Esophagus (tissue), 2 donors: ENCODE measurements at regions not wholly inside any gene's neighbourhood (a gene's known extent, or its start where the extent isn't known, plus 50 kb on each side); places are given as distances from the start of the nearest gene placed in this dataset.

Experiments used
- H3K27ac ChIP-seq, 2 donors: one replicate each; pipeline ENCODE4 v1.5.1; 2013; ENCODE audit warnings: low read depth in 2 of 2, mild to moderate bottlenecking in 2 of 2, inconsistent platforms in 1 of 2, low read length in 1 of 2, moderate library complexity in 1 of 2
- H3K27me3 ChIP-seq, 2 donors: one replicate each; pipeline ENCODE4 v1.6.1; 2013; ENCODE audit warnings: low read length in 2 of 2, control low read depth in 1 of 2, mild to moderate bottlenecking in 1 of 2; ENCODE audit not compliant: insufficient read depth in 2 of 2, control insufficient read depth in 1 of 2
- H3K36me3 ChIP-seq, 2 donors: one replicate each; pipeline ENCODE4 v1.6.1; 2013; ENCODE audit warnings: low read length in 1 of 2; ENCODE audit not compliant: control insufficient read depth in 2 of 2, insufficient read depth in 2 of 2
- H3K4me1 ChIP-seq, 2 donors: one replicate each; pipeline ENCODE4 v1.6.1; 2013; ENCODE audit warnings: low read length in 1 of 2; ENCODE audit not compliant: control insufficient read depth in 2 of 2, insufficient read depth in 2 of 2
- H3K4me3 ChIP-seq, 2 donors: one replicate each; pipeline ENCODE4 v1.5.1; 2013; ENCODE audit warnings: low read length in 2 of 2, mild to moderate bottlenecking in 2 of 2, low read depth in 1 of 2, moderate library complexity in 1 of 2
- H3K9me3 ChIP-seq, 2 donors: one replicate each; pipeline ENCODE4 v1.6.1; 2013; ENCODE audit warnings: mild to moderate bottlenecking in 2 of 2, low read depth in 1 of 2, low read length in 1 of 2, moderate library complexity in 1 of 2; ENCODE audit not compliant: control insufficient read depth in 2 of 2, insufficient read depth in 1 of 2
- whole genome bisulfite sequencing, 2 donors: extraction: QIAGEN DNeasy Blood & Tissue Kit; methylation state at CpG; one replicate each; pipeline ENCODE4 v1.1.7; 2013; 5-methylcytosine and 5-hydroxymethylcytosine counted together
- donor health status: healthy with polysubstance abuse.
- donor health status: Bipolar disorder and iron deficiency.

GRCh38 chr15:37801529-37801928 is 132.9 kb upstream of the TMCO5A start:
- Histone ChIP-seq H3K27me3 (no peaks in the 10 kb centered on the region), H3K36me3 (no peaks in the 10 kb centered on the region), H3K4me1 (no peaks in the 10 kb centered on the region), H3K27ac (no peak overlapping the region), H3K9me3 (no peaks in the 10 kb centered on the region), H3K4me3 (no peak overlapping the region)
- 58 to 71% methylated on average over 3 of the region's 3 CpGs for WGBS, 2 donors

GRCh38 chr15:37806808-37807207 is 127.6 kb upstream of the TMCO5A start:
- H3K9me3 ChIP-seq: no peaks in the 10 kb centered on the region
- no peaks in the 10 kb centered on the region for H3K27me3 ChIP-seq
- no peak overlapping the region for H3K27ac ChIP-seq
- no peaks in the 10 kb centered on the region for H3K36me3 ChIP-seq
- 67 to 71% methylated on average over 1 of the region's 1 CpG for WGBS, 2 donors
- no peaks in the 10 kb centered on the region for H3K4me1 ChIP-seq
- no peak overlapping the region for H3K4me3 ChIP-seq

- H3K9me3 ChIP-seq: no peaks in the 10 kb centered on the region
- H3K27ac ChIP-seq: no peak overlapping the region
- H3K27me3 ChIP-seq: no peaks in the 10 kb centered on the region
- H3K4me3 ChIP-seq: no peak overlapping the region
- no peaks in the 10 kb centered on the region for H3K4me1 ChIP-seq
- no peaks in the 10 kb centered on the region for H3K36me3 ChIP-seq
Observed at GRCh38 chr15:37810381-37810780, 124.1 kb upstream of the TMCO5A start.

DNA sequence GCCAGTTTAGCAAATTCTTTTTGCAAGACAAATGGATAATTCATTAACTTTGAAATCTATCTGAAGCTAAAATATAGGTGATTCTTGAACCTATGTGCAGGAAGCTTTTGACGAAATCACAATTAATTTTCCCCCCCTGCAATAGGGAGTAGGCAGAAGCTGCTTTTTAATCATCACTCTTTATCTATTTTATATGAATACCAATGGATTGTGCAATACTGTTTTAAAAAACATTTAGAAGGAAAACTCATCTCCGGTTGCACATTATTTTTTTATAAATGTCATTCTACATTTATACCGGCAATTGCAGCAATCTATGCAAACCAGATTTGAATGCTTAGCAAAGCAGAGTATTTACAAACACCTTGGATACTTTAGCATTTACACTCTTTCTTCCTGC is 121.1 kb upstream of the TMCO5A start:
- H3K9me3 ChIP-seq: no peaks in the 10 kb centered on the region
- no peaks in the 10 kb centered on the region for H3K27me3 ChIP-seq
- no peak overlapping the region for H3K27ac ChIP-seq
- H3K4me1 ChIP-seq: no peaks in the 10 kb centered on the region
- 83 to 91% methylated on average over 3 of the region's 3 CpGs for WGBS, 2 donors
- H3K36me3 ChIP-seq: no peaks in the 10 kb centered on the region
- H3K4me3 ChIP-seq: no peak overlapping the region

DNA sequence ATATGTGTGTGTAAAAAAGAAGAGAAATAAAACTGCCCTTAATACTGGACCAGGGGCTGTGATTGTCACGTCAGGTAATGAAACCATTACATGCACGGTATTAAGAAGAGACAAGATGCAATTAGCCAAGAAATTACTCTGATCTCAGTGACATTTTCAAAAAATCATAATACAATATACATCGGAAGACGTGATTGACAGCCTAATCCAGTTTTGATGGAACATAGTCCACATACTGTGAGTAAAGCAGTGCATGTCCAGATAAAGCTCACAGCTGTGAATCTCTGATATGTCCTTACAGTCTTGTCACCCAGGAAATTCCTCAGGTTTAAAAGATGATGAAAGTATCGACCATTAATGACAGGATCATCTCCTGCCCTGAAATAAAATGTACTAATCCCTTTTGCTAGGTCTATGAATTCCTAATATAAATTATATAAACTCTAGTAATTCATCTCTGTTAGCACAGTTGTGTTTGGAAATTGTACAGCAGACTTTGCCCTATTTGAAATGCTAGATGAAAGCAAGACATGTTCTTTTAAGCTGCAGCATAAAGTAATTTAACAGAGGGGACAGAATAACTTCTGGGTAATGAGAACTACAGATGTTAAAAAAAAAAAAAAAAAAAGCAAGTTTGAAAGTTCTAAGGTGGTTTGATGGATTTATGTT is 119.5 kb upstream of the TMCO5A start:
- no peaks in the 10 kb centered on the region for H3K36me3 ChIP-seq
- WGBS, 2 donors: 63 to 73% methylated on average over 5 of the region's 5 CpGs
- H3K27me3 ChIP-seq: no peaks in the 10 kb centered on the region
- no peak overlapping the region for H3K27ac ChIP-seq
- H3K4me1 ChIP-seq: no peaks in the 10 kb centered on the region
- no peak overlapping the region for H3K4me3 ChIP-seq
- no peaks in the 10 kb centered on the region for H3K9me3 ChIP-seq

- Histone ChIP-seq H3K27ac (no peak overlapping the region), H3K4me3 (no peak overlapping the region), H3K36me3 (no peaks in the 10 kb centered on the region), H3K9me3 (no peaks in the 10 kb centered on the region), H3K4me1 (no peaks in the 10 kb centered on the region), H3K27me3 (no peaks in the 10 kb centered on the region)
- 75 to 78% methylated on average over 11 of the region's 11 CpGs for WGBS, 2 donors
Observed at GRCh38 chr15:37818152-37818677, 116.2 kb upstream of the TMCO5A start.

DNA sequence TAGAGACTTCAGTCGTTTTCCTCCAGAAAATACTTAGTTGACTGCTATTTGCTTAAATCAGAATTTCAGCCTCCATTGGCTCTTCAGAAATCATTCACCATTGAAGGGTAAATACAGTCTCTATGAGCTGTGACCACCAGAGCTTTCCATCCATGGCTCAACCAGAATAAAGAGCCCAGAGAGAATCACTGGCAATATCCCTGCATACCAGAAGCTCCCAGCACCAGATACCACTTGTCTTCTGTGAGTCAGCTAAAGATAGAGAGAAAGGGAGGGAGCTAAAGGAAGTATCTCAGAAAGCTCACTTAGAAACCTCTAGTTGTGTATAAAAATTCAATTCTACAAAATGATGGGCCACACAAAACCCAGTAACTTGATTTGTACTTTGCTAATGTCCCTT is 115.2 kb upstream of the TMCO5A start:
- Histone ChIP-seq H3K36me3 (no peaks in the 10 kb centered on the region), H3K27ac (no peak overlapping the region), H3K9me3 (peaks cover 0 to 3% of the 10 kb centered on the region in 2 donors), H3K4me3 (no peak overlapping the region), H3K27me3 (no peaks in the 10 kb centered on the region), H3K4me1 (no peaks in the 10 kb centered on the region)
- WGBS, 2 donors: 74 to 77% methylated on average over 1 of the region's 1 CpG

DNA sequence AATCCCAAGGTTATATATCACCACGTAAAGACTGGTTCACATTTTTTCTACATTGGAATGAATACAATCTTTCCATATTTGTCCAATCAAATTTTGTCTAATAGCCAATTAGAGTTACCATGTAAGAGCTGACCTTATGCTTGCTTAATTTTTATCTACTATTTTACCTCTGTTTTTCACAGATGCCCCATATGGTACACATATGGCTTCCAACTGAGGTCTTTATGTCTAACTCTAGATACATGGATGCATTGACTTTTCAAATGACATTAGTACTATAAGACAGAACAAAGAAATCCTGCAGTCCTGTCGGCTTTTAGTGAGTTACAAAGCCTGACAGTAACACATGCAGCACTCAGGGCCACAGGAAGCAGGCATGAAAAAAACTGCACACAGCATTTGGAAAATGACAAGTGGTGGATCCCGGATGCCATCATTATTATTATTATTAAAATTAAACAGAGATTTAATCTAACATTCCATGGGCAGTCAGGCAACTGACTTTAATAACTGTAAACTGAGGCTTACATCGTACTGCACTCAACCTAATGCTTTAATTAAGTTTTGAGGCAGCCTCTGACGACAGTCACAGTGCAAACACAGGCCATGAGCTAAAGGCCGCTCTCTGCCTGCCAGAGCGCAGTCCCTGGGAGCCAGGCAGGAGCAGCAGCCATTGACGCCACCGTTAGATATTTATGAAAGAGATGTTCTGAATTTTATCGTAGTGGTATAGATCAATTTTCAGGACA is 113.9 kb upstream of the TMCO5A start:
- H3K9me3 ChIP-seq: peaks cover 0 to 5% of the 10 kb centered on the region in 2 donors
- no peaks in the 10 kb centered on the region for H3K36me3 ChIP-seq
- peaks cover 0 to 3% of the 10 kb centered on the region in 2 donors for H3K4me1 ChIP-seq
- WGBS, 2 donors: 84% methylated on average over 10 of the region's 10 CpGs
- H3K27me3 ChIP-seq: no peaks in the 10 kb centered on the region
- H3K27ac ChIP-seq: no peak overlapping the region
- H3K4me3 ChIP-seq: no peak overlapping the region

DNA sequence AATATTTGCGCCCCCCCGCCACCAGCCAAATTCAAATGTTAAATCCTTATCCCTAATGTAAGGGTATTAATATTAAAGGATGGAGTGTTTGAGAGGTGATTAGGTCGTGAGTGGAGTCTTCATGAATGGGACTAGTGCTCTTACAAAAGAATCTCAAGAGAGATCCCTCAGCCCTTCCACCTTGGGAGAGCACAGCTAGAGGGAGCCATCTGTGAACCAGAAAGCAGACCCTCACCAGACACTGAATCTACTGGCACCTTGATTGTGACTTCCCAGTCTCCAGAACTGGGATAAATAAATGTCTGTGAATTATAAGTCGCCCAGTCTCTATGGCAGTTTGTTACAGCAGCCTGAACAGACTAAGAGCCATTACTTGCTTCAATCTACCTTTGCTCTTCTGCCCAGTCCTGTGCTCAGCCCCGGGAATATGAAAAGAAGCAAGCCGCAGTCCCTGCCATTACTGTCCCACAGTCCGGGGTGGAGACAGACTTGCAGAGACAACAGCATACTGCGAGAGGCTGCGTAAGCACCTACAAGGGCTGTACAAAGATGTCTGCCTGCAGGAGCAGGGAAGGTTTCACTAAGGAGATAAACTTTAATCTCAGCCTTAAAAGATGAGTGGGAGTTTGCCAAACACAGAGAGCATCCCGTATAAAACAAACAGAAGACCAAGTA is 110.7 kb upstream of the TMCO5A start:
- Histone ChIP-seq H3K27ac (no peak overlapping the region), H3K4me1 (peaks cover 0 to 3% of the 10 kb centered on the region in 2 donors), H3K27me3 (no peaks in the 10 kb centered on the region), H3K4me3 (no peak overlapping the region), H3K36me3 (no peaks in the 10 kb centered on the region), H3K9me3 (peaks cover 0 to 5% of the 10 kb centered on the region in 2 donors)
- 80 to 85% methylated on average over 10 of the region's 10 CpGs for WGBS, 2 donors
